ENCODE measurements at regions not wholly inside any gene's neighbourhood (a gene's known extent, or its start where the extent isn't known, plus 50 kb on each side); places are given as distances from the start of the nearest gene placed in this dataset.

- TF ChIP-seq POLR2A (IDR thresholded peaks at IDR 0.05), result no peak
- TF ChIP-seq CTCF (IDR thresholded peaks at IDR 0.05), result no peak
These were observed 235.7 kb downstream of the PLK2 start for GRCh38 chr5:58224221-58224620.
